Activated naive CD8-positive, alpha-beta T cell treated with anti-CD3 and anti-CD28 coated beads, Interleukin-2, amount 10 ng/mL, durations not matched to agents 7 days and 5 days (primary cell): ENCODE measurements at regions not wholly inside any gene's neighbourhood (a gene's known extent, or its start where the extent isn't known, plus 50 kb on each side); places are given as distances from the start of the nearest gene placed in this dataset.

ENCODE experiments used
- ATAC-seq: fragments of 150-1000 bp; cut with Tn5 transposase; one replicate; pipeline ENCODE4 v1.10.0; 2021; ENCODE audit warnings: low read depth, moderate library complexity
- POLR2A ChIA-PET: fragments of 350-600 bp; sonication (Branson Sonifier 250); formaldehyde crosslinking; loops from one replicate; lab custom pipeline; 2021; ENCODE audit warnings: antibody characterized with exemption; lab: Charles Lee
- DNase-seq: peaks from one replicate; pipeline ENCODE4 v3.0.0; 2021
- H3K27ac Mint-ChIP-seq: one replicate; pipeline ENCODE4 v1.8.0; 2022; ENCODE audit warnings: mild to moderate bottlenecking, mixed read lengths
- H3K27me3 Mint-ChIP-seq: one replicate; pipeline ENCODE4 v1.8.0; 2022; ENCODE audit warnings: mild to moderate bottlenecking, moderate library complexity, mixed read lengths
- H3K36me3 Mint-ChIP-seq: one replicate; pipeline ENCODE4 v1.8.0; 2021; ENCODE audit warnings: mild to moderate bottlenecking, mixed read lengths
- H3K4me1 Mint-ChIP-seq: one replicate; pipeline ENCODE4 v1.8.0; 2021; ENCODE audit warnings: mixed read lengths
- H3K4me3 Mint-ChIP-seq: one replicate; pipeline ENCODE4 v1.8.0; 2022; ENCODE audit warnings: mild to moderate bottlenecking, moderate library complexity, mixed read lengths
- H3K9me3 Mint-ChIP-seq: one replicate; pipeline ENCODE4 v1.8.0; 2021; ENCODE audit warnings: mixed read lengths

DNA sequence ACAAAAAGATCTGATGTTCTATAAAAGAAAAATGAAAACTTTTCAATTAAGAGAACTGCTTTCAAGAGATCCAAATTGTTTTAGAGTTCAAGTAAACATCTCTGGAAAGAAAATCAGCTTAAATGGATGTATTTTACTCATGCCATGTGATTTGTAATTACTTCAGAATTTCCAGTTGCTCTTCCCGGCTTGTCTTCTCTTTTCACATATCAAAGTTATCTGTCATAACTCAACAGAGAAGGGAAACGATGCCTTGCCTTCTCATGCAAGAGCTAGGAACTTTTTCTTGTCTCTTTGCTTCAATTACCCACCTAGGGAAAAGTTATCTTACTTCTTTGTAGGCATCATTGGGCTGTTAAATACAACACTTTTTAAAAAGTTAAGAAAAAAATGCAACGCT lies 255.2 kb upstream of the POU2AF2 start:
- ATAC-seq (no peak), DNase-seq (no peak)
- H3K9me3 Mint-ChIP-seq, result no peaks in the 10 kb centered on the region
- H3K4me3 Mint-ChIP-seq, result no peak overlapping the region
- POLR2A ChIA-PET, result no interaction called here
- no peaks in the 10 kb centered on the region for H3K27me3 Mint-ChIP-seq
- peaks cover 3% of the 10 kb centered on the region for H3K4me1 Mint-ChIP-seq
- H3K27ac Mint-ChIP-seq, result no peak overlapping the region
- no peaks in the 10 kb centered on the region for H3K36me3 Mint-ChIP-seq

DNA sequence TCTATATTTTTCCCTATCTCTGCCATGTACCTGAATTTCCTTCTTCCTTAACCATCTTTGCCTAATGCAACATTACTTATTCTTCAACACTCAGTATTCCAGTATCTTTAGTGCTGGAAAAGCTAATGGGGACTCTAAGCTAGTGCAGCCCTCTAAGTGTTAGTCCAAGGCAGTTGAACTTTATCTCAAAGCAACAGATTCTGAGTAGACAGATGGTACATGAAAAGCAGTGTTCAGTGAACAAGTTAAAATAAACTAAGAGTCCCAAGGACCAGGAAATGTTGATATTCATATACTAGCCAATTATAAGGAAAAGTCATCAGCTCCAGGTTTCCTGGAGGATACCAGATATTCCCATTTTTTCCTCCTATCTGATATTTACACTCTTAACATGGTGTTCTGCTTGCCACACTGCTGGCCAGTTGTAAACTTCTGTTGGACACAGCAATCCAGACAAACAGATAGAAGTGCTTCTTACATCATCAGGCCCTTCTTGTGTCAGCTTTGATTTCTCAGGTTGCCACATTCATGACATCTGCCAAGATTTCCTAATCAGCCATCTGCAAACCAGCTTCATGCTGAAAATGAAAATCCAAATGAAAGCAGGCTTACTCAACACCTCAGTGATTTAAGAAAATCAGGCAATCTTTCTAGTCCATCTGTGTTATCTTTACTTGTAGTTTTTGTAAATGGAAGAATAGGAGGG lies 255.9 kb upstream of the POU2AF2 start:
- no peaks in the 10 kb centered on the region for H3K9me3 Mint-ChIP-seq
- H3K27me3 Mint-ChIP-seq, result no peaks in the 10 kb centered on the region
- no peak for ATAC-seq
- H3K4me1 Mint-ChIP-seq, result peaks cover 3% of the 10 kb centered on the region
- POLR2A ChIA-PET, result no interaction called here
- H3K36me3 Mint-ChIP-seq, result no peaks in the 10 kb centered on the region
- DNase-seq, result no peak
- no peak overlapping the region for H3K27ac Mint-ChIP-seq
- no peak overlapping the region for H3K4me3 Mint-ChIP-seq

DNA sequence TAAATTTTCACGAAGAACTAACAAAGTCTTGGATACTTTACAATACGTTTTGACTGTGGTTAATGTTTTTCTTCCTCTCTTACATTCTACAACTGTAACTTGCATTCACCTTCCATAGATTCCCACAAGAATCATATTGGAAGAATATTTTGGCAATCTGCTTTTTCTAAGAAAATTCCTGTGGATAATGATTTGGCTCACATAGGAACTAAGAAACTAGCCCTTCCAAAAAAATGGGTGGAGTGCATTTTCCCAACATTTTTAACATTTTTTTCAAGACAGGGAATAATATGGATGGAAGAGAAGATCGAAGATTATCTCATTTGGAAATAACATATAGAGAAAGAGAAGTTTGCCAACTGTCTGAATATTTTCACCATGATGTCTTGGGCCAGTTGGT lies 256.9 kb upstream of the POU2AF2 start:
- POLR2A ChIA-PET, result no interaction called here
- ATAC-seq (no peak), DNase-seq (no peak)
- H3K36me3 Mint-ChIP-seq, result no peaks in the 10 kb centered on the region
- H3K27me3 Mint-ChIP-seq, result no peaks in the 10 kb centered on the region
- no peak overlapping the region for H3K27ac Mint-ChIP-seq
- H3K4me3 Mint-ChIP-seq, result no peak overlapping the region
- no peaks in the 10 kb centered on the region for H3K9me3 Mint-ChIP-seq
- peaks cover 3% of the 10 kb centered on the region for H3K4me1 Mint-ChIP-seq

DNA sequence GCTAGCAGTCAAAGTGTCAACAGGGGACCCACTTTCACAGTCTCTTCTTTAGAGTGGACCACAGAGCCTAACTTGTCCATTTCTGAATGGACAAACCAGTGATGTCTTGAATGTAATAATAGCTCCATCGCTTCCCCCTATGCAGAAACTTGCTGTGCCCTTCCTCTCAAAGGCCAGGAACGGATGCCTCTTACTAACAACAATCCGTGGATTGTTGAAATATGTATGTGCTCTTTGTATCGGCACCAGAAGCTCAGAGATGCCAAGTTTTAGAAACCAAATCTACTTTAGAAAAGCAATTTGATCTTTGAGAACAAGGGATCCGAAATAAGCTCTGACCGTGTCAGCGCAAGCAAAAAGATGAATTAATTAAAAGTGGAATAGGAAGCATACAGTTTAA lies 259.5 kb upstream of the POU2AF2 start:
- POLR2A ChIA-PET, result no interaction called here
- Mint-ChIP-seq H3K4me3 (no peak overlapping the region), H3K4me1 (no peaks in the 10 kb centered on the region), H3K36me3 (no peaks in the 10 kb centered on the region), H3K27ac (no peak overlapping the region), H3K27me3 (no peaks in the 10 kb centered on the region), H3K9me3 (no peaks in the 10 kb centered on the region)
- no peak for DNase-seq
- ATAC-seq, result no peak

DNA sequence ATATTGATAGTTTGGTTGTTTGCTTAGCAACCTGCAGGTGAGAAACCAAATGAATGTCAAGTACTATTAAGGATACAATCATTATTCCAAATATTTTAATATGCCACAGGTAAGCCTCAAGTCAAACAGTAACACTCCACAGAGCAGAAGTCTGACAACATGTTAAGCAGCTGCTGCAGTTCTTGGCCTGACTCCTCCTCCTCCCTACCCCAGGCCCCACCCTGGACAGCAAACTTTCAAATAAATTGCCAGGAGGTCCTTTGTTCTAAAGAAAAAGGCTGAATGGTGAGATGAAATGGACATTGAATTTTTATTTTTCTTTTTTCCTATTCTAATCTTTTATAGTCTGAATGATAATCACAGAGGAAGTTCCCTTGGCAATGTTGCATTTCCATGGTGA lies 260.0 kb upstream of the POU2AF2 start:
- no peak for DNase-seq
- no peaks in the 10 kb centered on the region for H3K27me3 Mint-ChIP-seq
- no peak overlapping the region for H3K27ac Mint-ChIP-seq
- H3K4me1 Mint-ChIP-seq, result no peaks in the 10 kb centered on the region
- POLR2A ChIA-PET, result no interaction called here
- no peaks in the 10 kb centered on the region for H3K36me3 Mint-ChIP-seq
- H3K9me3 Mint-ChIP-seq, result no peaks in the 10 kb centered on the region
- H3K4me3 Mint-ChIP-seq, result no peak overlapping the region
- ATAC-seq, result no peak

DNA sequence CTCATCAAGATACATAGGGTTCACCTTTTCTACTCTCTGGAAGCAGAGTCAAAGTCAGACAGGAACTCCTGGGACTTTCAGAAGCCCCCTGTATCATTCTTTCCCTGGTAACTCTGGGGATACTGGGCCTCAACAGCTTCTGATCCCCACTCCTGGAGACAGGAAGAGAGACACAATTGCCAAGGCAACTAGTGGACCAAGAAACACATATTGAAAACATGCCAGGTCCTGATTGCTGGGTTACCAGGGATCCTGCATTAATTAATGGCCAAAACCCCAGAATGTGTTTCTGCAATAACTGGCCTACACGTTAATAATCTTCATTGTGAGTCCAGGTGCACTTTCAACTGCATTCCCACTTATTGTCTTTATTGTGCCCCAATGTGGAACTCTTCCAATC lies 260.8 kb upstream of the POU2AF2 start:
- H3K4me1 Mint-ChIP-seq, result no peaks in the 10 kb centered on the region
- ATAC-seq (no peak), DNase-seq (no peak)
- no peaks in the 10 kb centered on the region for H3K36me3 Mint-ChIP-seq
- H3K4me3 Mint-ChIP-seq, result no peak overlapping the region
- H3K27ac Mint-ChIP-seq, result no peak overlapping the region
- H3K27me3 Mint-ChIP-seq, result peaks cover 2% of the 10 kb centered on the region
- H3K9me3 Mint-ChIP-seq, result no peaks in the 10 kb centered on the region
- POLR2A ChIA-PET, result no interaction called here

DNA sequence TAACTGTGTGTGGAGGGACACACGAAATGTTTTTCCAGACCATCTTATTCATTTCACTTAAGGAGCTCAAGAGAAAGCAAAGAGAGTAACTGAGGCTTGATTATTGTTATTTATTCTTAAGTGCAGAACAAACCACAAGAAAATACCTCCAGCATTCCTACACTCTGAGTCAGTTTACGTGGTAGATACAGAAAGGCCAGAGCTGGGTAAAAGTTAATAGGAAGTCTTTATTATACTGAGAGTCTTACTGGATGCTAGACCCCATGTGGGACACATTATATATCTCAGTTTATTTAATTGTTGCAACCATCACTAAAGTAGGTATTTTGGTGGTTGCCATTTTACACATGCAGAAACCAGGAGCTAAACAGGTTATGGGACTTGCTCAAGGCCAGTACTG lies 261.4 kb upstream of the POU2AF2 start:
- ATAC-seq (no peak), DNase-seq (no peak)
- Mint-ChIP-seq H3K4me3 (no peak overlapping the region), H3K4me1 (no peaks in the 10 kb centered on the region), H3K27me3 (peaks cover 2% of the 10 kb centered on the region), H3K36me3 (no peaks in the 10 kb centered on the region), H3K9me3 (no peaks in the 10 kb centered on the region), H3K27ac (no peak overlapping the region)
- POLR2A ChIA-PET, result no interaction called here

DNA sequence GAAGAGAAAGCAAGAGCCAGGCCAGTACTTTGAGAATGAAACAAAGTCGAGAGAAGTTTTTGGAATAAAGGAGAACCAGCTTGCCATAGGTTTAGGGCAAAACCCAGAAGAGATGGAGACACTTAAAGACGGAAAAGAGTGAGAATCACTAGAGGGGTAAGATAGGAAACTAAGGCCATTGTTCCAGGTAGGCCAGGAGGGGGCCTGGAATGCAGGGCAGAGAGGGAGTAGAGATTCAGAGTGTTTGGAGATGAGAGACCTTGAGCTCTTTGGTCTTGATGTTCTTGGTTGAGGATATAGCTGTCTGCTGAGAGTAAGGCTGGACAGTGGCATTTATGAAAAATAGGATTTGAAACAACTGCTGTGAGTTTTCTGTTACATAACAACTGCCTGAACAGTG lies 263.3 kb upstream of the POU2AF2 start:
- H3K4me1 Mint-ChIP-seq, result no peaks in the 10 kb centered on the region
- H3K27ac Mint-ChIP-seq, result no peak overlapping the region
- no peaks in the 10 kb centered on the region for H3K36me3 Mint-ChIP-seq
- POLR2A ChIA-PET, result no interaction called here
- H3K4me3 Mint-ChIP-seq, result no peak overlapping the region
- ATAC-seq (no peak), DNase-seq (no peak)
- H3K9me3 Mint-ChIP-seq, result no peaks in the 10 kb centered on the region
- peaks cover 6% of the 10 kb centered on the region for H3K27me3 Mint-ChIP-seq

DNA sequence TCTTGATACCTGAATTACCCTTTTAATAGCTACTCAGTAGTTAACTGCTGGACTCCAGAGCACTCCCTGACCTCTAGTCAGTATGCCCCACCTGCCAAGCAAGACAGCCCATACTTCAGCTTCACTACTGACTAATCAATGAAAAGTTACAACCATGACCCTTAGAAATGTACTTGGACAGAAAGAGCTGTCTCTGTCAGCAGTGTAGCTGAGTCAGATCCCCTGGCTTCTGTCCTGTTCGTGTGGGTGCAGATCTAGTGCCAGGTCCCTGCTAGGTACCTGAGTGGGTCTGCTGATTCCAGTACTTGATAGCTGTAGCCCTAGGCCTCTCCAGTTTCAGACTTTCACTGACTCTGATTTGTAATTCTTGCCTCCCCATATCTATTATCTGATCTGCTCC lies 265.8 kb upstream of the POU2AF2 start:
- H3K4me1 Mint-ChIP-seq, result no peaks in the 10 kb centered on the region
- H3K4me3 Mint-ChIP-seq, result no peak overlapping the region
- peaks cover 6% of the 10 kb centered on the region for H3K27me3 Mint-ChIP-seq
- POLR2A ChIA-PET, result no interaction called here
- H3K36me3 Mint-ChIP-seq, result no peaks in the 10 kb centered on the region
- no peak overlapping the region for H3K27ac Mint-ChIP-seq
- ATAC-seq (no peak), DNase-seq (no peak)
- H3K9me3 Mint-ChIP-seq, result no peaks in the 10 kb centered on the region

DNA sequence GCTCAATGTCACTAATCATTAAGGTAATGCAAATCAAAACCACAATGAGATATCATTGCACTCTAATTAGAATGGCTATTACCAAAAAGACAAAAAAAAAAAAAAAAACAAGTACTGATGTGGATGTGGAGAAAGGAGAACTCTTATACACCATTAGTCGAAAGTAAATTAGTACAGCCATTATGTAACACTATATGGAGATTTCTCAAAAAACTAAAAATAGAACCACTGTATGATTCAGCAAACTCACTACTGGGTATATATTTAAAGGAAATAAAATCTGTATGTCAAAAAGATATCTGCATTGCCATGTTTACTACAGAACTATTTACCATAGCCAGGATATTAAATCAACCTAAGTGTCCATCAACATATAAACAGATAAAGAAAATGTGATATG lies 265.4 kb upstream of the ARHGAP20 start:
- ATAC-seq (no peak), DNase-seq (no peak)
- Mint-ChIP-seq H3K4me3 (no peak overlapping the region), H3K27ac (no peak overlapping the region), H3K36me3 (no peaks in the 10 kb centered on the region), H3K4me1 (no peaks in the 10 kb centered on the region), H3K27me3 (peaks cover 6% of the 10 kb centered on the region), H3K9me3 (no peaks in the 10 kb centered on the region)
- POLR2A ChIA-PET, result no interaction called here

DNA sequence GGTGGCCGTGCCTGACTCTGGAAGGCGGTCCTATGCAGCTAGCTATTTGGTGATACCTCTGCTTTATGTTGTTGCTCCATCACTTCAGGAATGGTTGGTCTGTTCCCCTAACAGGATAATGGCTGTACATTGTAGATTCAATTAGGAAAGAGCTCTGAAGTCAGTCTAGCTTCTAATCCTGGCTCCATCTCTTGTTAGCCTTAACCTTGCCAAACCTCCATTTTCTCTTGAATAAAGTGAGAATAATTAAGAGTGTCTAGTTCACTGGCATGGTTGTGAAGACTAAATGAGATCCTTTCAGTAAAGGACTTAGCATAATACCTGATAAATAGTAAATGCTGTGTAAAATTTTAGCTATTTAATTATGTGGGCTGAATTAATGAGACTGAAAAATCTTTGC lies 262.5 kb upstream of the ARHGAP20 start:
- Mint-ChIP-seq H3K27me3 (peaks cover 3% of the 10 kb centered on the region), H3K36me3 (no peaks in the 10 kb centered on the region), H3K4me1 (no peaks in the 10 kb centered on the region), H3K27ac (no peak overlapping the region), H3K9me3 (no peaks in the 10 kb centered on the region), H3K4me3 (no peak overlapping the region)
- POLR2A ChIA-PET, result no interaction called here
- ATAC-seq, result no peak
- DNase-seq, result no peak

DNA sequence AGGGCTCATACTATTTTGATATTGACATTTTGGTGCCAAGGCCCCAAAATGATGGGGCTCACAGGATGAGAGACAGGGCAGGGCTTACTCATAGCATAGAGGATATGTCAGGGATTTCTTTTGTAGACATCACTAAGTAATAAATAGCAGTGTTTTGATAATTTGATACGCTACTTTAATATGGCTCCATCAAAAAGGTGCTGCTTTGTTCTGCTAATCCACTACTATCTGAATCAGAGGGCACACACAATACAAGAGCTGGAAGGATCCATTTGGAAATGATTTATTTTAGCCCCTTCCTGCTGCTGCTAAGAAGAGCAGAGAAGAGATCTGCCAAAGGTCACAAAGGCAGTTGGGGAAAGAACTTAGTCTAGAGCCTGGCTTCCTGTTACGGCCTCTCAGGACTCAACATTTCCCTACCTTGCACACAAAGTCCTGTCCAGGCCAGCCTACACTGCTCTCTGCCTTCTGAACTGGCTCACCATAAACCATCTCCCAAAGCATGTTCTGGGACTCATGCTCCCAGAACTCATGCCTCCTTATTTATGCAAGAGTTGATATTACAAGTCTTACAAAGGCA lies 261.3 kb upstream of the ARHGAP20 start:
- Mint-ChIP-seq H3K36me3 (no peaks in the 10 kb centered on the region), H3K4me3 (no peak overlapping the region)

DNA sequence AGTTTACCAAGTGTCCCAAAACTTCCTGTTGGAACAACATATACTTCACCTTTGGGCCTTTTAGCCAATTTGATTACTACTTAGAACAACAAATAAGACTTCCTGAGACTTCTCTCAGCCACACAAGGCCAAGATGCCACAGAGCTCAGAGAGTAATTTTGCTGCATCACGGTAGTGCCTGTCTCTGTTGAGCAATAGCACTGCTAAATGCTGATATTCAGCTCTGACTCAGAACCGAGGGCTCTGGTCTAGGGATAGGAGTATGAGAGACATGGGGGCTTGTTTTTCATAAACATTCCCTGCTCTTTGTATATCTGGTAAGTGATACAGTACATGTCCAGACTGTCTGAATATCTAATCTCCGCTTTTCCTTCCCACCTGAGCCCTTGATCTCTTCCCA lies 260.4 kb upstream of the ARHGAP20 start:
- Mint-ChIP-seq H3K27ac (no peak overlapping the region), H3K4me1 (no peaks in the 10 kb centered on the region)

More for the DNA sequence above, 261.3 kb upstream of the ARHGAP20 start:
- POLR2A ChIA-PET, result no interaction called here
- Mint-ChIP-seq H3K27me3 (peaks cover 3% of the 10 kb centered on the region), H3K27ac (no peak overlapping the region), H3K9me3 (no peaks in the 10 kb centered on the region), H3K4me1 (no peaks in the 10 kb centered on the region)
- ATAC-seq (no peak), DNase-seq (no peak)

DNA sequence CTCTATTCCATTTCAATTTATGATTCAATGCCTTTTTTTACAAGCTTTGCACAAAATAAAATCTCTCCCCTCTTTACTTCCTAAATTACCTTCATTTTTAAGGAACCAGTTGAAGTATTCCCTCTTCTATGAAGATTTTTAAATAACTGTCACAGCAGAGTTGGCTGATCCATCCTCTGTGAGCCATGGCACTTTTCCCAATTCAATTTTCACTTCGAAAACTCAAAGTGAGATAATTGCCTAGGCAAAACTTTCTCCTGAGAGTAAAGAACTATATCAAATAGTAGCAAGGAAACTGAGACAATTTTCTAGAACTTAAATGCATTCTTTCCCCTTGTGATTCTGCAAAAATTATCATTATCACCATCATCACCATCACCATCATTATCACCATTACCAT lies 259.9 kb upstream of the ARHGAP20 start:
- DNase-seq (no peak), ATAC-seq (no peak)
- Mint-ChIP-seq H3K36me3 (no peaks in the 10 kb centered on the region), H3K27ac (no peak overlapping the region), H3K4me3 (no peak overlapping the region), H3K4me1 (no peaks in the 10 kb centered on the region), H3K9me3 (no peaks in the 10 kb centered on the region), H3K27me3 (no peaks in the 10 kb centered on the region)
- POLR2A ChIA-PET, result no interaction called here

More for the DNA sequence above, 260.4 kb upstream of the ARHGAP20 start:
- Mint-ChIP-seq H3K36me3 (no peaks in the 10 kb centered on the region), H3K27me3 (no peaks in the 10 kb centered on the region), H3K4me3 (no peak overlapping the region), H3K9me3 (no peaks in the 10 kb centered on the region)
- no peak for ATAC-seq
- no peak for DNase-seq
- POLR2A ChIA-PET, result no interaction called here
